Naive thymus-derived CD4-positive, alpha-beta T cell (primary cell): ENCODE measurements at regions not wholly inside any gene's neighbourhood (a gene's known extent, or its start where the extent isn't known, plus 50 kb on each side); places are given as distances from the start of the nearest gene placed in this dataset.

Experiments used
- ATAC-seq: fragments of 150-1000 bp; cut with Tn5 transposase; 2 replicates; pipeline ENCODE4 v1.10.0; 2021; ENCODE audit warnings: mild to moderate bottlenecking, moderate library complexity
- CTCF ChIA-PET: fragments of 350-600 bp; sonication (Branson Sonifier 250); formaldehyde crosslinking; loops from one replicate; lab custom pipeline; 2021; ENCODE audit warnings: antibody characterized with exemption; lab: Charles Lee
- POLR2A ChIA-PET: fragments of 350-600 bp; sonication (Branson Sonifier 250); formaldehyde crosslinking; loops from one replicate; lab custom pipeline; 2021; ENCODE audit warnings: antibody characterized with exemption, inconsistent platforms; lab: Charles Lee
- DNase-seq, 9 donors: peaks; one replicate each; pipeline versions ENCODE4 v3.0.0 to v3.0.0-alpha.2; 2020 to 2022; ENCODE audit warnings: mixed read lengths in 1 of 9
- H3K27ac ChIP-seq: one replicate; pipeline ENCODE4 v1.7.0; 2013; ENCODE audit warnings: mild to moderate bottlenecking, low read depth, low read length, moderate library complexity
- H3K27me3 ChIP-seq, 2 donors: one replicate each; pipeline ENCODE4 v1.7.0; 2013; ENCODE audit warnings: low read length in 2 of 2, mild to moderate bottlenecking in 2 of 2, moderate library complexity in 2 of 2; ENCODE audit not compliant: control insufficient read depth in 2 of 2, insufficient read depth in 2 of 2
- H3K36me3 ChIP-seq, 3 experiments: 1 replicate in 2 of 3; 2 replicates in 1 of 3; pipeline ENCODE4 v1.7.0; 2013; ENCODE audit warnings: low read length in 3 of 3, mild to moderate bottlenecking in 3 of 3, moderate library complexity in 1 of 3; ENCODE audit not compliant: insufficient read depth in 3 of 3, control insufficient read depth in 2 of 3
- H3K4me1 ChIP-seq, 2 donors: one replicate each; pipeline ENCODE4 v1.7.0; 2013; ENCODE audit warnings: low read length in 2 of 2, mild to moderate bottlenecking in 2 of 2, moderate library complexity in 1 of 2; ENCODE audit not compliant: control insufficient read depth in 2 of 2, insufficient read depth in 2 of 2
- H3K4me3 ChIP-seq: 2 replicates; pipeline ENCODE4 v1.7.0; 2013; ENCODE audit warnings: mild to moderate bottlenecking, low read length
- H3K9me3 ChIP-seq, 3 experiments: 1 replicate in 2 of 3; 2 replicates in 1 of 3; pipeline ENCODE4 v1.7.0; 2013; ENCODE audit warnings: low read length in 3 of 3; ENCODE audit not compliant: control insufficient read depth in 2 of 3
- H3K27ac Mint-ChIP-seq, 9 donors: one replicate each; pipeline ENCODE4 v1.8.0; 2020 to 2022; ENCODE audit warnings: mixed read lengths in 9 of 9, mild to moderate bottlenecking in 8 of 9, moderate library complexity in 5 of 9, inconsistent platforms in 2 of 9
- H3K27me3 Mint-ChIP-seq, 5 donors: one replicate each; pipeline ENCODE4 v1.8.0; 2021 to 2022; ENCODE audit warnings: mixed read lengths in 5 of 5, mild to moderate bottlenecking in 1 of 5
- H3K36me3 Mint-ChIP-seq, 5 donors: one replicate each; pipeline ENCODE4 v1.8.0; 2020 to 2022; ENCODE audit warnings: mixed read lengths in 5 of 5, mild to moderate bottlenecking in 3 of 5, inconsistent platforms in 1 of 5
- H3K4me1 Mint-ChIP-seq, 7 donors: one replicate each; pipeline ENCODE4 v1.8.0; 2020 to 2022; ENCODE audit warnings: mixed read lengths in 7 of 7, mild to moderate bottlenecking in 3 of 7, inconsistent platforms in 1 of 7
- H3K4me3 Mint-ChIP-seq, 10 donors: one replicate each; pipeline ENCODE4 v1.8.0; 2020 to 2022; ENCODE audit warnings: mild to moderate bottlenecking in 10 of 10, mixed read lengths in 10 of 10, moderate library complexity in 6 of 10, inconsistent platforms in 2 of 10
- H3K9me3 Mint-ChIP-seq, 11 donors: one replicate each; pipeline ENCODE4 v1.8.0; 2020 to 2022; ENCODE audit warnings: mixed read lengths in 11 of 11, mild to moderate bottlenecking in 4 of 11, inconsistent platforms in 1 of 11, moderate library complexity in 1 of 11
- intact Hi-C, 2 donors: fragments of 100-400 bp; cut with micrococcal nuclease; formaldehyde crosslinking; loops; one replicate each; pipeline ENCODE4 v1.15.1; 2023

- H3K4me3 ChIP-seq: no peak overlapping the region
- no peak overlapping the region for H3K27ac Mint-ChIP-seq
- H3K4me1 Mint-ChIP-seq: peaks cover 0 to 10% (median 0%) of the 10 kb centered on the region in 7 donors
- intact Hi-C loops: no loop called here
- no peaks in the 10 kb centered on the region for H3K27me3 ChIP-seq
- peaks cover 13 to 27% (median 16%) of the 10 kb centered on the region in 5 donors for H3K27me3 Mint-ChIP-seq
- DNase-seq (no peak), ATAC-seq (no peak)
- H3K36me3 Mint-ChIP-seq: peaks cover 0 to 5% (median 0%) of the 10 kb centered on the region in 5 donors
- H3K4me1 ChIP-seq: no peaks in the 10 kb centered on the region
- H3K9me3 Mint-ChIP-seq: peaks cover 0 to 1% (median 0%) of the 10 kb centered on the region in 11 donors
- ChIA-PET CTCF (interaction anchor here (0.5 kb wide), 2 partner anchors 111 to 466 kb away, joined by 3 read pairs; partner anchors contain the start of gene SUSD4), POLR2A (no interaction called here)
- H3K36me3 ChIP-seq: no peaks in the 10 kb centered on the region
- H3K9me3 ChIP-seq: no peaks in the 10 kb centered on the region
- no peak overlapping the region for H3K27ac ChIP-seq
- H3K4me3 Mint-ChIP-seq: no peak overlapping the region
These were observed 81.6 kb downstream of the CCDC185 start for GRCh38 chr1:223474804-223475203.

- intact Hi-C loops: no loop called here
- Mint-ChIP-seq H3K4me3 (no peak overlapping the region), H3K36me3 (peaks cover 0 to 5% (median 0%) of the 10 kb centered on the region in 5 donors), H3K4me1 (peaks cover 0 to 13% (median 2%) of the 10 kb centered on the region in 7 donors), H3K27me3 (peaks cover 16 to 27% (median 18%) of the 10 kb centered on the region in 5 donors), H3K27ac (no peak overlapping the region), H3K9me3 (peaks cover 0 to 1% (median 0%) of the 10 kb centered on the region in 11 donors)
- no peak overlapping the region for H3K27ac ChIP-seq
- H3K4me1 ChIP-seq: no peaks in the 10 kb centered on the region
- H3K4me3 ChIP-seq: no peak overlapping the region
- no peak for ATAC-seq
- no peaks in the 10 kb centered on the region for H3K9me3 ChIP-seq
- ChIA-PET POLR2A (no interaction called here), CTCF (no interaction called here)
- no peak for DNase-seq
- H3K36me3 ChIP-seq: no peaks in the 10 kb centered on the region
- no peaks in the 10 kb centered on the region for H3K27me3 ChIP-seq
These were observed 84.2 kb downstream of the CCDC185 start for GRCh38 chr1:223477456-223477855.

- H3K36me3 ChIP-seq: no peaks in the 10 kb centered on the region
- H3K27me3 ChIP-seq: no peaks in the 10 kb centered on the region
- Mint-ChIP-seq H3K4me3 (no peak overlapping the region), H3K27ac (peak overlapping the region in 1 of 9 donors; percentile 53), H3K36me3 (peaks cover 0 to 5% (median 0%) of the 10 kb centered on the region in 5 donors), H3K4me1 (peaks cover 0 to 19% (median 6%) of the 10 kb centered on the region in 7 donors), H3K27me3 (peaks cover 16 to 27% (median 18%) of the 10 kb centered on the region in 5 donors), H3K9me3 (peaks cover 0 to 1% (median 0%) of the 10 kb centered on the region in 11 donors)
- ChIA-PET CTCF (no interaction called here), POLR2A (no interaction called here)
- ATAC-seq (no peak), DNase-seq (no peak)
- H3K27ac ChIP-seq: no peak overlapping the region
- no peak overlapping the region for H3K4me3 ChIP-seq
- no peaks in the 10 kb centered on the region for H3K4me1 ChIP-seq
- intact Hi-C loops: no loop called here
- H3K9me3 ChIP-seq: no peaks in the 10 kb centered on the region
These were observed 85.4 kb downstream of the CCDC185 start for GRCh38 chr1:223478606-223479005.

- Mint-ChIP-seq H3K4me1 (peaks cover 0 to 19% (median 6%) of the 10 kb centered on the region in 7 donors), H3K4me3 (no peak overlapping the region), H3K36me3 (peaks cover 0 to 5% (median 0%) of the 10 kb centered on the region in 5 donors), H3K9me3 (peaks cover 0 to 1% (median 0%) of the 10 kb centered on the region in 11 donors), H3K27me3 (peaks cover 16 to 27% (median 21%) of the 10 kb centered on the region in 5 donors), H3K27ac (no peak overlapping the region)
- intact Hi-C loops: no loop called here
- H3K9me3 ChIP-seq: no peaks in the 10 kb centered on the region
- H3K27me3 ChIP-seq: no peaks in the 10 kb centered on the region
- H3K27ac ChIP-seq: no peak overlapping the region
- DNase-seq (no peak), ATAC-seq (no peak)
- H3K36me3 ChIP-seq: no peaks in the 10 kb centered on the region
- CTCF ChIA-PET: no interaction called here
- H3K4me3 ChIP-seq: no peak overlapping the region
- POLR2A ChIA-PET: interaction anchor here (0.8 kb wide), 1 partner anchor 301 kb away, joined by 3 read pairs; no protein-coding TSS in a partner anchor
- no peaks in the 10 kb centered on the region for H3K4me1 ChIP-seq
These were observed 86.0 kb downstream of the CCDC185 start for GRCh38 chr1:223479261-223479660.

GRCh38 chr1:223479718-223480425 lies 86.7 kb downstream of the CCDC185 start:
- Histone ChIP-seq H3K4me3 (no peak overlapping the region), H3K27me3 (no peaks in the 10 kb centered on the region), H3K36me3 (no peaks in the 10 kb centered on the region), H3K9me3 (no peaks in the 10 kb centered on the region), H3K4me1 (no peaks in the 10 kb centered on the region), H3K27ac (no peak overlapping the region)
- Mint-ChIP-seq H3K9me3 (peaks cover 0 to 1% (median 0%) of the 10 kb centered on the region in 11 donors), H3K36me3 (peaks cover 0 to 5% (median 0%) of the 10 kb centered on the region in 5 donors), H3K27me3 (peaks cover 16 to 27% (median 21%) of the 10 kb centered on the region in 5 donors), H3K4me1 (peaks cover 0 to 19% (median 6%) of the 10 kb centered on the region in 7 donors), H3K4me3 (no peak overlapping the region), H3K27ac (peak overlapping the region in 2 of 9 donors; percentile 3 to 47)
- POLR2A ChIA-PET: interaction anchor here (0.8 kb wide), 1 partner anchor 300 kb away, joined by 3 read pairs; no protein-coding TSS in a partner anchor
- CTCF ChIA-PET: no interaction called here
- intact Hi-C loops: no loop called here
- no peak for DNase-seq
- peak; percentile 32 for ATAC-seq

GRCh38 chr1:223482132-223482531 lies 88.9 kb downstream of the CCDC185 start:
- POLR2A ChIA-PET: interaction anchor here (0.7 kb wide), 1 partner anchor 191 kb away, joined by 5 read pairs; no protein-coding TSS in a partner anchor
- ATAC-seq (no peak), DNase-seq (no peak)
- H3K27ac ChIP-seq: no peak overlapping the region
- CTCF ChIA-PET: no interaction called here
- no peaks in the 10 kb centered on the region for H3K36me3 ChIP-seq
- H3K4me1 Mint-ChIP-seq: peaks cover 4 to 29% (median 9%) of the 10 kb centered on the region in 7 donors
- intact Hi-C loops: no loop called here
- H3K9me3 ChIP-seq: no peaks in the 10 kb centered on the region
- peaks cover 0 to 5% (median 0%) of the 10 kb centered on the region in 5 donors for H3K36me3 Mint-ChIP-seq
- no peaks in the 10 kb centered on the region for H3K4me1 ChIP-seq
- H3K4me3 Mint-ChIP-seq: no peak overlapping the region
- H3K27me3 Mint-ChIP-seq: peaks cover 8 to 21% (median 13%) of the 10 kb centered on the region in 5 donors
- peak overlapping the region in 1 of 9 donors; percentile 5 for H3K27ac Mint-ChIP-seq
- H3K27me3 ChIP-seq: no peaks in the 10 kb centered on the region
- H3K4me3 ChIP-seq: no peak overlapping the region
- peaks cover 0 to 1% (median 0%) of the 10 kb centered on the region in 11 donors for H3K9me3 Mint-ChIP-seq
